Stimulated activated CD4-positive, alpha-beta T cell treated with anti-CD3 and anti-CD28 coated beads, TNF-alpha, amount 100 ng/mL, for 4 hours (primary cell): ENCODE measurements at regions not wholly inside any gene's neighbourhood (a gene's known extent, or its start where the extent isn't known, plus 50 kb on each side); places are given as distances from the start of the nearest gene placed in this dataset.

Experiments used
- DNase-seq, 3 experiments: peaks; one replicate each; pipeline ENCODE4 v3.0.0-alpha.2; 2020; ENCODE audit warnings: low read depth in 3 of 3

- no peak for DNase-seq
Measured at GRCh38 chr3:66748175-66748876, 247.5 kb upstream of the LRIG1 start.

DNA sequence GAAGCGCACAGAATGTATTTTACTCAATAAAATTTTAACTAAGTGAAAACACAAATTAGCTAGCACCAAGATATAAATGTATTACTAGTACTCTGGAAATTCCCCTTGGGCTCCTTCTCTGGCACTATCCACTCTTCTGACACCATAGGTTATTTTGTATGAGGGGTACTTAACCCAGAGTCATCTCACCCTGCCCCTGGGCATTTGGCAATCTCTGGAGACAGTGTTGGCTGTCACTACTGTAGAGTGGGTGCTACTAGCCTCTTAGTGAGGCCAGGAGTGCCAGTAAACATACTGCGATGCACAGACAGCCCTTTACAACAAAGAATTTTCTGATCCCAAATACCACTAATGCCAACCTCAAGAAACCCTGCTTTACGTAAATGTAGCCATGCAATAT is 246.3 kb upstream of the KBTBD8 start:
- DNase-seq = no peak

GRCh38 chr3:66753670-66754069 is 244.4 kb upstream of the KBTBD8 start:
- DNase-seq = no peak

DNA sequence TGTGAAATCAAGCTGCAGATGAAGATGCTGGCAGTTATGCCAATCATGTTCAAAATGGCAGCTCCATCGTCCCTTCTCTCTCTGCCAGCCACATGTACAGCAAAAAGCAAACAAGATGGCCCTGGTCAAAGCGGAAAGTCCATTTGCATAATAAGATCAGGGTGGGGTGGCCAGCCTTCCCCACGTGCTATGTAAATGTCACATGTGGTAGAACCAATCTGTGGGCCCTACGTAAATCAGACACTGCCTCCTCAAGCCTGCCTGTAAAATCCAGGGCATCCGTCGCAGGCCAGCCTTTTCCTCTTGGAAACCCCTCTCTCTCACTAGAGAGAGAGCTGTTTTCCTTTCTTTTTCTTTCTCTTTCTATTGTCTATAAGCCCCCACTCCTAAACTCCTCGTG is 243.5 kb upstream of the KBTBD8 start:
- no peak for DNase-seq

DNA sequence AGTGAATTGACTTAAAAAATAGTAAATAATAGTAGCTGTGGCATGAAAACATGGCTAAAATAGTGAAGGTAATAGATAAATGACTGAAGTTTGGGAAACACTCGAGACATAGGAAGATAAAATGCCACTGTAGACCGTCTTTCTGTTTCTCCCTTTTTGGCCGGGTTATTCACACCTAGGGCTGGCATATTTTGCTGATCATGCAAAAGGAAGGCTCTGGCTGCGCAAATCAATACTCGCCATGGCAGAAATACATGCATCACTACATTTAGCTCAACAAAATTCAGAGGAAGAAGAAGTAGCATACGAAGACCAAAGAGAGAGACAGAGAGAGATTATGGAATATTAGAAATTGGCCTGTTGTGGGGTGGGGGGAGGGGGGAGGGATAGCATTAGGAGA is 242.2 kb upstream of the KBTBD8 start:
- no peak for DNase-seq

DNA sequence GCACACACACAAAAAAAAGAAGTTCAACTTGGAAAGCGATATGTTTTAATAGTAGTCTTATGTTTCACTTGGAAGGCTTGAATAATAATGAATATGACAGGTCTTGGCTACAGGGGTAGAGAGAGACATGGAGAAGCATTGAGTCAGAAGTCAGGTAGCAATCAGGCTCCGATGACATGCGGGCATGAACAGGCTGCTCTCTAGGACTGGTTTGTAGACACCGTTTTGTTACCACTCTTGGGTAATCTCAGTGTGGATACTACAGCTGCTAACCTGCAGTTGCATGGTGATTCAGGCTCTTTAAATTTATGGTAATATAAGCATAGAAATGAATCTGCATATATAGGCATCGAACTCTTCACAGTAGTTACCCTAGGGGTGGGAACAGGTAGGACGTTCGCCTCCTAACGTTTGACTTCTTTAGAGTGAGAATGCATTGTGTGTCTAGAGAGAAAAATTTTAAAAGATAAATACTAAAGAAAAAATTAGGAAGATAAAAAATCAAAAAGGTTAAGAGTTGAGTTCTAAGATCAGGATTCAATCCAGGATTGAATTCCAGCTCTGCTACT is 241.6 kb upstream of the KBTBD8 start:
- DNase-seq = no peak

DNA sequence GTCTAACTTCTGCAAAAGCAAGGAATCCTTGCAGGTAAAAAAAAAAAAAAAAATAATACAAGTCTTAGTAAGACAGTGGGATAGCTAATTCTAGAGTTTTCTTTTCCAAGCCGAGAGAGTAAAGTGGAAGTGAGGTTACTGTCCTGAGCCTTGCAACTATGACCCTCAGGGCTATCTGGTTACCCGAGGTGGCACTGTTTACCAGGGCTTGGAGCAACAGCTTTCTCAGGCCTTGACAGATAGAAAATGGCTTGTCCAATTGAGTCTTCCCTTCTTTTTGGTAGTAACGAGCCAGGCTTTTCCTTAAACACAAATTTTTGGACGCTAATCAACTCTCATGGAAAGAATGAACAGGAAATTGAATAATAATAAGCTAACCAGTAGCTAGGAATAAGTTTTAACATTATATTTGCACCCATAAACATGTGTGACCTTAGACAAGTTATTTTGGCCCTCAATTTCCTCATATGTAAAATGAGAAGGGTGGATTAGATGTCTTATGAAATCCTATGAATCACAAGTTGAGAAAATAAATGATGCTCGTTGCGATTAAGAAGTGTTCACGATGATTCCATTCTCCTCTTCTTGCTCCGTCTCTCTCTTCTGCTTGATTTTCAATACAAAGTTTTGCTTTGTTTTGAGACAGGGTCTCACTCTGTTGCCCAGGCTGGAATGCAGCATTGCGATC is 236.9 kb upstream of the KBTBD8 start:
- DNase-seq = no peak

DNA sequence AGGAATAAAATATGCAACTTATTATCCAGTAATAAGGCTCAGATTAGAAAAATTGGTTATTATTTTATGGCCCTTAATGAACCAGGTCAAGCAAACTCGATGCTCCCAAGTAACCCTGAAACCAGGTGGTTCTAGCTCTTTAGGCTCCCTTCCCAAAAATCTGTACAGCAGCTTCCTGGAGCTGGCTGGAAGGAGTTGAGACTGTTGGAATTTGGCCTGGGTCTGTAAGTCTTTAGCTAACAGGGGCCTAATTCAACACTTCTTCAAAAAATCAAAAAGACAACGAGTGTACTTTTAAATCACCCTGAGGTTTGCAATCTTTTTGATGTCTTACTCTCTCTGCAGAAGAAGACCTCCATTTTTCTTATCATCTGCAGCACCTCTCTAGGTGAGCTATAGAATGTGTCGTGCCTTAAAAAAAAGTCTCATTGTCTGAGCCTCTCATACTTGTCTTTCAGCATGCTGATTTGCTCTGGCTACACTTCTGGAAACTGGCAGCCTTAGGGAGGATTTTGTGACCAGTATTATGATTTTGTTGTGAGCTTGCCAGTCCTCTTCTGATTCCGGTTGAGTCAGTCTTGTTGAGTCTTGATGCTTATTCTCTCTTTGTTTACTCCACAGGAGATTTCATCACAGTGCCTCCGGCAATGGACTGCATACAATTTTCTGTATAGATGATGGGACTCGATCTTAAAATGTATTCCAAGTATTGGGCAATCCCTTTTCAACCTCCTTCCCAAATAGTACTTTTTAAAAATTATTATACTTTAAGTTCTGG is 235.0 kb upstream of the KBTBD8 start:
- no peak for DNase-seq

DNA sequence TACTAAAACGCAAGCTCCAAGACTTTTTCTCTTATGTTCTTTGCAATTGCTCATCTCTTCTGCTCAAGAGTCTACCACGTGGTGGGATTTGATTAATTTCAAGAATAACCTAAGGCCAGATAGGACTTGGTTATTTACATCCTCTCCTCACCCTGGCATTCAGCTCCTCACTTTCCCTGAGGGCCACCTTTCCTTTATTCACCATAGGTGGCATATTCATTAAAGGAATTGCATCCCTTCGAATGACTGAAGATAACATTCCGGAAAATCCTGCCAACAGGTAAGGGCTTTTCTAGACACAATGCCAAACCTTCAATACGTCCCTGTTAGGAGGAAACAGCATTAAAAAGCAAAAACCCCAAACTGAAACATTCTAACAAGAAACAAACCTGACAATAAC is 220.0 kb upstream of the KBTBD8 start:
- DNase-seq = no peak

DNA sequence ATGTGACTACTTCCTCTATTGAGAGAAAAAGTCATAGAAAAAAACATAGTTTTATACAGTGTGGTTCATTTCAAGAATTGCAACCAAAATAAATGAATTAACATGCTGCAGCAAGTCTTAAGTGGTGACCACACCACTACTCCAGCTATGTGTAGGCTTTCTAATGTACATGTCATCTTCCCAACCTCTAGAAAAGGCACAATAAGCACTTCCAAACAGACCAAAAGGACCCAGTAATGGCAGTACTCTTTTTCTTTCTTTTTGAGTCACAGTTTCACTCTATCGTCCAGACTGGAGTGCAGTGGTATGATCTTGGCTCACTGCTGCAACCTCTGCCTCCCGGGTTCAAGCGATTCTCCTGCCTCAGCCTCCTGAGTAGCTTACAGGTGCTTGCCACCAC is 219.3 kb upstream of the KBTBD8 start:
- no peak for DNase-seq

DNA sequence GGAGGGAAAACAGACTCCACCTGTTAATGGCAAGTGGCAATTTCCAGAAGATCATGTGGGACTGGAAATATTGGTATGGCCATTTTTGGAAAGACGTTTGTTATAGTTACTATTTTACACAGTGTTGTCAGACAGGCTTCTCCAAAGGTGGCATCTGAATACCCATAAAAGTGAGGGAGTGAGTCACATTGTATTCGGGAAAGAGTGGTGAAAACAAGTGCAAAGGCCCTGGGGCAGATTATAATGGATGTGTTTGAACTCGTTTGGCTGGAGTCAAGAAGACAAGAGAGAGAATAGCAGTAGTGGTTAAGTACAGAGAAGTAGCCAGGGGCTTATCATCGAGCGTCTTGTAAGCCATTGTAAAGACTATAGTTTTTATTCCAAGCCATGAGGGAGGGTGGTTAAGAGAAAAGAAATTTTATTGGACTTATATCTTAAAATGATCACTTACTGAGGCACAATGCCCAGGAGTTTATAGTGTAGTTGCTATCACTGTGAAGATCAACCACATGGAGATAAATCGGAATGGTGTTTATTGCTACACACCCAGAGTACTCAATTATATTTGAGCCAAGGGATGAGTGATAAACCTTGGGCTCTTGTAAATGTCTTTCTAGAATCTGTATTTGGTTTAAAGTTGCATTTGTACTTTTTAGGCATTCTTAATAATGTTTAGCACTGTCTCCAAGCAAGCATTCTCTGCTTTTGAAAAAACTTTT is 212.8 kb upstream of the KBTBD8 start:
- no peak for DNase-seq

GRCh38 chr3:66789580-66790237 is 208.4 kb upstream of the KBTBD8 start:
- DNase-seq = no peak

DNA sequence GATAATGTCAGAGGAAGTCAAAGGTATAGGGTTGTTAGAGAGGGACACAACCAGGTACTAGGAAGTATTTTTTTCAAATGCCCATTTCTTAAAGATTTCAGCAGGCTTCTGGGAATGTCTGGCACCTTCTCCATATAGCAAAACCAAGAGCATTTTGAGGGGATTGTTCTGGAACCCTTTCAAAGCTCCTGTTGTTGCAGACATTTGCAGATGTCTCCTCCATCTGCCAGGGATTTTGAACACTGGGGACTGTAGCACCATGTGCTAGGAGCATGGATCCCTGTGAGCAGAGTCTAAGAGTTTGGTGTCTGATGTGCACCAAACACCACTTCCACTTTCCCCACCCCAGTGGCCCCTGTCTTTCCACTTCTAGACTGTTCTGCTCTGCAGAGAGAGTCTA is 206.0 kb upstream of the KBTBD8 start:
- no peak for DNase-seq

DNA sequence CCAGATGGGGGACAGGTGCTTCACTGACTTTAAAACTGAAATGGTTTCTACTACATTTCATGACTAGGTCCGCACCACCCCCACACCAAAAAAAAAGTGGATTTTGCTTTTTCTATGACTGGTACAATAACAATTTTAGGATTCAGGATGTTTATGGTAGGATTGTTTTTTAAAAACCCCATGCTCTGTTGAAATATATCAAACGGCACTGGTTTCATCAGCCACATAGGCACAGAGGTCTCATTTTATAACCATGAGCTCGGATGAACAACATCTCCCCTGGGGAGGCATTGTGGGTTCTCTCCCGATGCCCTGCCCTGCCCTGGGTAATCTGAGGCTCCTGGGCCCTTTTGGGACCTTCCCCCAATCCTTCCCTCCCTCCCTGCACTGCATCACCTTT is 202.7 kb upstream of the KBTBD8 start:
- DNase-seq = no peak

DNA sequence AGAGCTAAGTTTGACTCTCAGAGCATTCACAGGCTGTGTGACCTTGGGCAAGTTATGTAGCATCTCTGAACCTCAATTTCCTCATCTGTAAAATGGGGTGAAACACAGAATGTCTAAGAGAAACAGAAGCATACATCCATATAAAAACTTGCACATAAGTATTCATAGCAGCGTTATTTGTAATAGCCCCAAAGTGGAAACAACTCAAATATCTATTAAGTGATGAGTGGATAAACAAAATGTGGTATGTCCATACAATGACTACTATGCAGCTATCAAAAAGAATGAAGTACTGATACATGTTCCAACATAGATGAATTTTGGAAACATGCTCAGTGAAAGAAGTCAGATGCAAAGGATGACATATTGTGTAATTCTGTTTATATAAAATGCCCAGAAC is 201.8 kb upstream of the KBTBD8 start:
- DNase-seq = no peak

GRCh38 chr3:66797889-66798560 is 200.1 kb upstream of the KBTBD8 start:
- no peak for DNase-seq

GRCh38 chr3:66800941-66801545 is 197.1 kb upstream of the KBTBD8 start:
- DNase-seq = no peak

DNA sequence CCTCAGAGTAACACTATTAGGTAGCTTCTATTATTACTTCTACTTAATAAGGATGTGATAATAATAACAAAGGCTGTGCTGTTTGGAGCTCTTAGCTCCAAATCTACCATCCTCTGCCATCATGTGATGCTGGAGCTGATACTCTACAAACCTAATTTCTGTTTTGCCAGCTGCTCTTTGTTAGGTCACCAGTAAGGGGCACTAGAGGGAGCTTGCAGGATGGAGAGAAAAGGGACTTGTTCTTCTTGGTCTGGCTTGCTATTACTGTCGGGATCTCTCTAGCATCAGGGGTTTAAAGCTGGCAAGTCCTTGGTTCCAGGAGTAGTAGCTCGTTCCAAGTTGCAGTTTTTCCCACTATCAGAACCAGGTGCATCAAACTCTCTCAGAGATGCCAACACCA is 194.9 kb upstream of the KBTBD8 start:
- no peak for DNase-seq

GRCh38 chr3:66803721-66804695 is 194.1 kb upstream of the KBTBD8 start:
- DNase-seq = no peak
